Ecto neural progenitor cell (in vitro differentiated cells): ENCODE measurements at regions not wholly inside any gene's neighbourhood (a gene's known extent, or its start where the extent isn't known, plus 50 kb on each side); places are given as distances from the start of the nearest gene placed in this dataset.

Experiments used
- DNase-seq: peaks from one replicate; pipeline ENCODE4 v3.0.0-alpha.2; 2018; ENCODE audit warnings: low spot score

GRCh38 chr1:72937905-72938304, 655.6 kb upstream of the NEGR1 start:
- no peak for DNase-seq

GRCh38 chr1:72936942-72937341, 654.6 kb upstream of the NEGR1 start:
- DNase-seq, result no peak

GRCh38 chr1:72936151-72936740, 653.9 kb upstream of the NEGR1 start:
- no peak for DNase-seq

- DNase-seq, result no peak
Measured at GRCh38 chr1:72932025-72932424, 649.7 kb upstream of the NEGR1 start.

- no peak for DNase-seq
Measured at GRCh38 chr1:72930528-72930927, 648.2 kb upstream of the NEGR1 start.

GRCh38 chr1:72918940-72919339, 636.6 kb upstream of the NEGR1 start:
- no peak for DNase-seq

GRCh38 chr1:72917920-72918319, 635.6 kb upstream of the NEGR1 start:
- no peak for DNase-seq

GRCh38 chr1:72915581-72915980, 633.2 kb upstream of the NEGR1 start:
- no peak for DNase-seq

- DNase-seq, result no peak
Measured at GRCh38 chr1:72911656-72912055, 629.3 kb upstream of the NEGR1 start.

GRCh38 chr1:72896256-72896655, 613.9 kb upstream of the NEGR1 start:
- no peak for DNase-seq

- no peak for DNase-seq
Measured at GRCh38 chr1:72892461-72892860, 610.1 kb upstream of the NEGR1 start.

GRCh38 chr1:72891976-72892375, 609.6 kb upstream of the NEGR1 start:
- DNase-seq, result no peak

- no peak for DNase-seq
Measured at GRCh38 chr1:72885841-72886240, 603.5 kb upstream of the NEGR1 start.

- DNase-seq, result no peak
Measured at GRCh38 chr1:72885017-72885416, 602.7 kb upstream of the NEGR1 start.

- DNase-seq, result no peak
Measured at GRCh38 chr1:72869873-72870272, 587.5 kb upstream of the NEGR1 start.

GRCh38 chr1:72869441-72869840, 587.1 kb upstream of the NEGR1 start:
- DNase-seq, result no peak

- no peak for DNase-seq
Measured at GRCh38 chr1:72851597-72851996, 569.3 kb upstream of the NEGR1 start.

GRCh38 chr1:72848997-72849396, 566.7 kb upstream of the NEGR1 start:
- no peak for DNase-seq

- DNase-seq, result peak; percentile 38
Measured at GRCh38 chr1:72847651-72848050, 565.3 kb upstream of the NEGR1 start.

GRCh38 chr1:72846476-72847278, 564.3 kb upstream of the NEGR1 start:
- DNase-seq, result no peak

GRCh38 chr1:72845981-72846380, 563.6 kb upstream of the NEGR1 start:
- DNase-seq, result no peak

- DNase-seq, result peak; percentile 45
Measured at GRCh38 chr1:72845381-72845780, 563.0 kb upstream of the NEGR1 start.

- DNase-seq, result peak; percentile 45
Measured at GRCh38 chr1:72837781-72838180, 555.4 kb upstream of the NEGR1 start.
